ENCODE measurements at regions not wholly inside any gene's neighbourhood (a gene's known extent, or its start where the extent isn't known, plus 50 kb on each side); places are given as distances from the start of the nearest gene placed in this dataset.

- TF ChIP-seq POLR2A (IDR thresholded peaks at IDR 0.05) (no peak), CTCF (IDR thresholded peaks at IDR 0.05 in 4 of 5, conservative IDR thresholded peaks at IDR 0.05 in 1 of 5) (no peak)
Observed at GRCh38 chr5:37991301-37992299, 151.8 kb upstream of the GDNF start.

Data from gastrocnemius medialis (tissue), 4 donors.